ENCODE measurements at regions not wholly inside any gene's neighbourhood (a gene's known extent, or its start where the extent isn't known, plus 50 kb on each side); places are given as distances from the start of the nearest gene placed in this dataset.

DNA sequence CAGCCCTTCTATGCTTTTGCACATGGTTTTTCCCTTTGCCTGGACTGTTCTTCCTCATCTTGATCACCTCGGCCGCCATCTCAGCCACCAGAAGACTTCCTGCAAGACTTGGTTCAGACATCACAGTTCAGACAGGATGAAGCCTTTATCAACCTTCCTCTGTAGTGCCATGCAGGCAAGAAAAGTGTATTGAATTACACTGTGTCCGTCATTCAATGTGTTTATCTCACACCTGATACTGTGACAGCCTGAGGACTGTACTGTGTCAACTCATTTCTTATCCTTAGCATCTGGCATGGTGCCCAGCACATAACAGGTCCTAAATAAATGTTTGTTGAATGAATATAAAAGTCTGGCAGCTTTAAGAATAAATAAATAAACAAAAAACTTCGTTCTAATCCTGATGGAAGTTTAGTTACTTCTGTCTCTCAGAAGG lies 133.3 kb upstream of the MAN1A1 start:
- Histone ChIP-seq H4K8ac (ENCODE audit: low read depth in 2 of 2, low read length in 2 of 2) (no peak overlapping the region), H3K4me1 (ENCODE audit: control insufficient read depth, insufficient read depth, low read length) (no peaks in the 10 kb centered on the region), H4K91ac (ENCODE audit: insufficient read depth, low read depth, low read length) (no peak overlapping the region), H3K36me3 (ENCODE audit: control insufficient read depth, insufficient read depth, low read length) (no peaks in the 10 kb centered on the region), H3K18ac (ENCODE audit: low read depth, low read length) (no peak overlapping the region), H4K20me1 (ENCODE audit: insufficient read depth, low read length) (no peaks in the 10 kb centered on the region), H3K27me3 (ENCODE audit: control insufficient read depth, insufficient read depth, low read length) (no peaks in the 10 kb centered on the region), H2BK20ac (ENCODE audit: low read depth, low read length) (no peak overlapping the region), H4K5ac (ENCODE audit: low read depth, low read length) (no peak overlapping the region), H2AFZ (replicated peaks; ENCODE audit: low read length, poor library complexity) (no peak overlapping the region), H3K9me3 (ENCODE audit: control insufficient read depth, insufficient read depth, low read length) (no peaks in the 10 kb centered on the region), H3K4me3 (ENCODE audit: insufficient read depth, low read depth, low read length) (no peak overlapping the region), H2AK5ac (ENCODE audit: low read depth, low read length) (no peak overlapping the region), H2BK120ac (ENCODE audit: low read depth, low read length) (no peak overlapping the region), H3K23ac (ENCODE audit: low read depth, low read length) (no peak overlapping the region), H3K9ac (ENCODE audit: low read depth, low read length) (no peak overlapping the region), H3K56ac (ENCODE audit: extremely low read depth, insufficient read depth, low read length) (no peak overlapping the region), H3K27ac (ENCODE audit: insufficient read depth, low read length) (no peak overlapping the region), H3K79me1 (ENCODE audit: low read depth in 1 of 2, low read length in 2 of 2) (no peaks in the 10 kb centered on the region), H2AK9ac (replicated peaks; ENCODE audit: low read depth, low read length, poor library complexity) (no peak overlapping the region), H3K4ac (ENCODE audit: low read depth, low read length) (no peak overlapping the region), H2BK15ac (ENCODE audit: low read depth, low read length) (no peak overlapping the region), H3K4me2 (ENCODE audit: low read depth, low read length) (no peak overlapping the region), H3K9me1 (ENCODE audit: insufficient read depth, low read length) (no peaks in the 10 kb centered on the region), H2BK5ac (ENCODE audit: low read depth, low read length, poor library complexity, severe bottlenecking) (no peak overlapping the region), H3K14ac (replicated peaks; ENCODE audit: low read depth, low read length) (no peak overlapping the region)
- CTCF ChIA-PET = no interaction called here
- POLR2A ChIA-PET (ENCODE audit: unreplicated experiment) = no interaction called here
- intact Hi-C loops (cut with micrococcal nuclease) = loop anchor here (5.0 kb wide), 1 partner anchor 131 kb away; no protein-coding TSS in a partner anchor
- WGBS, 2 experiments (ENCODE audit: extremely low coverage in 2 of 2, insufficient read length in 1 of 2) = no CpG with 5 or more reads among the region's 4 CpGs
- no TSS peak for BruUV-seq (replicated peaks)
- dilution Hi-C loops (cut with HindIII; ENCODE audit: low sequenced_read_pairs, unreplicated experiment) = no loop called here
- in situ Hi-C loops (cut with MboI; ENCODE audit: low sequenced_read_pairs) = no loop called here
- no peak for DNase-seq
- ATAC-seq (ENCODE audit: low read depth) = no peak
- TF ChIP-seq RFX5 (IDR thresholded peaks at IDR 0.05; ENCODE audit: low read depth, low read length) = no peak
- TF ChIP-seq CEBPB (IDR thresholded peaks at IDR 0.05; ENCODE audit: low read depth, low read length) = no peak
- TF ChIP-seq MXI1 (IDR thresholded peaks at IDR 0.05; ENCODE audit: borderline replicate concordance, low read depth, low read length) = no peak

Data from IMR-90 (cell line).